Psoas muscle (tissue), 7 donors: ENCODE measurements at regions not wholly inside any gene's neighbourhood (a gene's known extent, or its start where the extent isn't known, plus 50 kb on each side); places are given as distances from the start of the nearest gene placed in this dataset.
"Not testable (repeated sequence)": the region's sequence is repeated elsewhere in the genome, so short reads cannot be mapped to it uniquely, and the experiment has no call there.

Experiments
- ATAC-seq, 4 donors: fragments of 200-7000 bp; cut with Tn5 transposase; one replicate each; pipeline ENCODE4 v1.9.1; 2020; ENCODE audit warnings: moderate library complexity in 3 of 4, mild to moderate bottlenecking in 2 of 4
- DNase-seq, 2 donors: peaks; one replicate each; pipeline ENCODE4 v3.0.0-alpha.2; 2020
- H3K27ac ChIP-seq: fragments of 200-600 bp; one replicate; pipeline ENCODE4 v1.8.0; 2022
- H3K27me3 ChIP-seq, 3 donors: fragments of 200-600 bp in 1 of 3; one replicate each; pipeline versions ENCODE4 v1.6.1 to v1.8.0; 2013 to 2022; ENCODE audit warnings: low read length in 2 of 3, mild to moderate bottlenecking in 2 of 3, moderate library complexity in 1 of 3; ENCODE audit not compliant: insufficient read depth in 3 of 3
- H3K36me3 ChIP-seq, 2 donors: fragments of 200-600 bp in 1 of 2; one replicate each; pipeline versions ENCODE4 v1.6.1 to v1.8.0; 2013 to 2022; ENCODE audit warnings: low read depth in 1 of 2, mild to moderate bottlenecking in 1 of 2, moderate library complexity in 1 of 2; ENCODE audit not compliant: insufficient read depth in 1 of 2
- H3K4me1 ChIP-seq: fragments of 200-600 bp; one replicate; pipeline ENCODE4 v1.8.0; 2022
- H3K4me3 ChIP-seq: fragments of 200-600 bp; one replicate; pipeline ENCODE4 v1.8.0; 2022; ENCODE audit warnings: mild to moderate bottlenecking
- H3K9me3 ChIP-seq: fragments of 200-600 bp; one replicate; pipeline ENCODE4 v1.8.0; 2022
- CTCF ChIP-seq: fragments of 200-600 bp; IDR thresholded peaks from one replicate; pipeline ENCODE4 v1.8.0; 2022; ENCODE audit warnings: antibody characterized with exemption
- WGBS, 3 donors: extraction: QIAGEN DNeasy Blood & Tissue Kit; methylation state at CpG; one replicate each; pipeline versions ENCODE4 v1.1.6 to v1.1.7; 2013; 5-methylcytosine and 5-hydroxymethylcytosine counted together
- intact Hi-C, 2 donors: fragments of 100-400 bp; cut with DNase I; formaldehyde crosslinking; loops; one replicate each; pipeline versions ENCODE4 v1.11.0 to v1.14.2; 2022
- donor health status: healthy with polysubstance abuse.
- donor health status: DM: no; HTN: no; CAD: no; lungs with moderate emphysema.
- donor health status: Bipolar disorder and iron deficiency.
- donor health status: healthy.
- donor health status: DM: yes; HTN: yes; CAD: no.
- donor health status: DM: no; HTN: no; CAD: no.
- donor health status: DM: yes; HTN: yes; CAD: no.

- WGBS, 3 donors = 41 to 50% (median 44%) methylated on average over 4 of the region's 4 CpGs
- intact Hi-C loops = no loop called here
- no peak overlapping the region for H3K27ac ChIP-seq
- no peaks in the 10 kb centered on the region for H3K9me3 ChIP-seq
- ATAC-seq = no peak
- H3K4me3 ChIP-seq = no peak overlapping the region
- H3K27me3 ChIP-seq = peaks cover 0 to 8% (median 0%) of the 10 kb centered on the region in 3 donors
- no peaks in the 10 kb centered on the region for H3K4me1 ChIP-seq
- no peaks in the 10 kb centered on the region for H3K36me3 ChIP-seq
- no peak for TF ChIP-seq CTCF
- DNase-seq = no peak
These were observed 63.9 kb upstream of the CT45A1 start for GRCh38 chrX:135649561-135649960.

- Histone ChIP-seq H3K9me3 (no peaks in the 10 kb centered on the region), H3K36me3 (no peaks in the 10 kb centered on the region), H3K4me3 (no peak overlapping the region), H3K27me3 (peaks cover 0 to 12% (median 0%) of the 10 kb centered on the region in 3 donors), H3K27ac (no peak overlapping the region), H3K4me1 (no peaks in the 10 kb centered on the region)
- intact Hi-C loops = no loop called here
- ATAC-seq (no peak), DNase-seq (no peak)
- TF ChIP-seq CTCF = no peak
- WGBS, 3 donors = 52 to 89% (median 74%) methylated on average over 6 of the region's 6 CpGs
These were observed 61.7 kb upstream of the CT45A1 start for GRCh38 chrX:135651647-135652295.

GRCh38 chrX:135652602-135653001 lies 60.8 kb upstream of the CT45A1 start:
- no peak for ATAC-seq
- H3K9me3 ChIP-seq = no peaks in the 10 kb centered on the region
- H3K27ac ChIP-seq = no peak overlapping the region
- whole genome bisulfite sequencing, 3 donors = 58 to 75% (median 69%) methylated on average over 2 of the region's 2 CpGs
- no peak for DNase-seq
- intact Hi-C loops = no loop called here
- no peaks in the 10 kb centered on the region for H3K36me3 ChIP-seq
- no peak for TF ChIP-seq CTCF
- H3K27me3 ChIP-seq = peaks cover 0 to 12% (median 0%) of the 10 kb centered on the region in 3 donors
- no peak overlapping the region for H3K4me3 ChIP-seq
- H3K4me1 ChIP-seq = no peaks in the 10 kb centered on the region

GRCh38 chrX:135657952-135658654 lies 55.3 kb upstream of the CT45A1 start:
- H3K4me1 ChIP-seq, H3K27ac ChIP-seq, ATAC-seq, intact Hi-C loops, H3K36me3 ChIP-seq, DNase-seq, H3K9me3 ChIP-seq, H3K4me3 ChIP-seq, H3K27me3 ChIP-seq: not testable (repeated sequence)
- 46 to 66% (median 62%) methylated on average over 3 to 4 of the region's 7 CpGs for WGBS, 3 donors
